ENCODE measurements at regions not wholly inside any gene's neighbourhood (a gene's known extent, or its start where the extent isn't known, plus 50 kb on each side); places are given as distances from the start of the nearest gene placed in this dataset.

- Histone ChIP-seq H3K79me2 (ENCODE audit: insufficient read depth, low read length) (no peaks in the 10 kb centered on the region), H3K9me2 (replicated peaks; ENCODE audit: low read depth, low read length) (no peaks in the 10 kb centered on the region), H4K20me1 (ENCODE audit: insufficient read depth, low read length, poor library complexity, severe bottlenecking) (no peaks in the 10 kb centered on the region), H3K9me3 (ENCODE audit: insufficient read depth, low read depth, low read length) (no peaks in the 10 kb centered on the region; the same call in 1 of the 2 replicates), H3K27me3 (ENCODE audit: insufficient read depth, low read length, poor library complexity, severe bottlenecking) (no peaks in the 10 kb centered on the region), H3K36me3 (ENCODE audit: insufficient read depth, low read length) (no peaks in the 10 kb centered on the region), H3K4me2 (ENCODE audit: low read depth, low read length, poor library complexity, severe bottlenecking) (no peak overlapping the region), H3F3A (ENCODE audit: low read depth) (no peaks in the 10 kb centered on the region), H3K4me3 (ENCODE audit: low read length, poor library complexity, severe bottlenecking) (no peak overlapping the region), H2AFZ (ENCODE audit: low read length) (no peak overlapping the region), H3K4me1 (ENCODE audit: insufficient read depth, low read length, poor library complexity, severe bottlenecking) (no peaks in the 10 kb centered on the region), H3K9ac (ENCODE audit: low read depth, low read length, poor library complexity, severe bottlenecking) (no peak overlapping the region)
- no peak for TF ChIP-seq EZH2phosphoT487 (IDR thresholded peaks at IDR 0.05; ENCODE audit: borderline replicate concordance)
- no peak for TF ChIP-seq CTCF (conservative IDR thresholded peaks at IDR 0.05; ENCODE audit: low read length)
Observed at GRCh38 chr17:54046570-54046969, 223.8 kb downstream of the KIF2B start.

- Histone ChIP-seq H3K27me3 (ENCODE audit: insufficient read depth, low read length, poor library complexity, severe bottlenecking) (no peaks in the 10 kb centered on the region), H3K4me3 (ENCODE audit: low read length, poor library complexity, severe bottlenecking) (no peak overlapping the region), H3K9ac (ENCODE audit: low read depth, low read length, poor library complexity, severe bottlenecking) (no peak overlapping the region), H3K79me2 (ENCODE audit: insufficient read depth, low read length) (no peaks in the 10 kb centered on the region), H3F3A (ENCODE audit: low read depth) (no peaks in the 10 kb centered on the region), H3K9me3 (ENCODE audit: insufficient read depth, low read depth, low read length) (no peaks in the 10 kb centered on the region), H4K20me1 (ENCODE audit: insufficient read depth, low read length, poor library complexity, severe bottlenecking) (no peaks in the 10 kb centered on the region), H3K4me1 (ENCODE audit: insufficient read depth, low read length, poor library complexity, severe bottlenecking) (no peaks in the 10 kb centered on the region), H3K4me2 (ENCODE audit: low read depth, low read length, poor library complexity, severe bottlenecking) (no peak overlapping the region), H3K36me3 (ENCODE audit: insufficient read depth, low read length) (no peaks in the 10 kb centered on the region), H3K9me2 (replicated peaks; ENCODE audit: low read depth, low read length) (no peaks in the 10 kb centered on the region), H2AFZ (ENCODE audit: low read length) (no peak overlapping the region)
- no peak for TF ChIP-seq EZH2phosphoT487 (IDR thresholded peaks at IDR 0.05; ENCODE audit: borderline replicate concordance)
- TF ChIP-seq CTCF (conservative IDR thresholded peaks at IDR 0.05; ENCODE audit: low read length) = no peak
Observed at GRCh38 chr17:54063639-54064038, 240.9 kb downstream of the KIF2B start.

GRCh38 chr17:54085020-54085419 lies 262.3 kb downstream of the KIF2B start:
- H2AFZ ChIP-seq (ENCODE audit: low read length) = no peak overlapping the region
- no peaks in the 10 kb centered on the region for H3K4me1 ChIP-seq (ENCODE audit: insufficient read depth, low read length, poor library complexity, severe bottlenecking)
- H3K4me3 ChIP-seq (ENCODE audit: low read length, poor library complexity, severe bottlenecking) = no peak overlapping the region
- H3K79me2 ChIP-seq (ENCODE audit: insufficient read depth, low read length) = no peaks in the 10 kb centered on the region
- no peak overlapping the region for H3K9ac ChIP-seq (ENCODE audit: low read depth, low read length, poor library complexity, severe bottlenecking)
- no peaks in the 10 kb centered on the region for H3F3A ChIP-seq (ENCODE audit: low read depth)
- no peaks in the 10 kb centered on the region for H4K20me1 ChIP-seq (ENCODE audit: insufficient read depth, low read length, poor library complexity, severe bottlenecking)
- 0 out of 2 replicates have a peak, but pooled peaks cover 2% of the 10 kb centered on the region for H3K9me3 ChIP-seq (ENCODE audit: insufficient read depth, low read depth, low read length)
- H3K36me3 ChIP-seq (ENCODE audit: insufficient read depth, low read length) = no peaks in the 10 kb centered on the region
- H3K9me2 ChIP-seq (replicated peaks; ENCODE audit: low read depth, low read length) = no peaks in the 10 kb centered on the region
- H3K4me2 ChIP-seq (ENCODE audit: low read depth, low read length, poor library complexity, severe bottlenecking) = no peak overlapping the region
- H3K27me3 ChIP-seq (ENCODE audit: insufficient read depth, low read length, poor library complexity, severe bottlenecking) = no peaks in the 10 kb centered on the region
- TF ChIP-seq CTCF (conservative IDR thresholded peaks at IDR 0.05; ENCODE audit: low read length) = no peak
- no peak for TF ChIP-seq EZH2phosphoT487 (IDR thresholded peaks at IDR 0.05; ENCODE audit: borderline replicate concordance)

All from Loucy (cell line).